ENCODE measurements at regions not wholly inside any gene's neighbourhood (a gene's known extent, or its start where the extent isn't known, plus 50 kb on each side); places are given as distances from the start of the nearest gene placed in this dataset.

- H4K91ac ChIP-seq (ENCODE audit: low read length): no peak overlapping the region
- no peak overlapping the region for H3K4me3 ChIP-seq (ENCODE audit: insufficient read depth in 1 of 2, low read depth in 1 of 2, low read length in 2 of 2)
- H2BK12ac ChIP-seq (ENCODE audit: low read length in 2 of 2): no peak overlapping the region
- no peak overlapping the region for H3K18ac ChIP-seq (ENCODE audit: low read depth in 1 of 2, low read length in 2 of 2)
- no peak overlapping the region for H4K8ac ChIP-seq (ENCODE audit: low read length)
- no peak overlapping the region for H3K23ac ChIP-seq (ENCODE audit: low read length in 2 of 2)
- H3K27me3 ChIP-seq (ENCODE audit: control insufficient read depth in 1 of 2, insufficient read depth in 1 of 2, low read length in 2 of 2): peaks cover 80 to 93% of the 10 kb centered on the region in 2 experiments
- DNase-seq: no peak
- H3K14ac ChIP-seq (ENCODE audit: low read length in 2 of 2): no peak overlapping the region
- H2BK5ac ChIP-seq (ENCODE audit: low read depth, low read length, poor library complexity, severe bottlenecking): no peak overlapping the region
- no peaks in the 10 kb centered on the region for H3K36me3 ChIP-seq (ENCODE audit: control insufficient read depth in 1 of 2, insufficient read depth in 2 of 2, low read depth in 1 of 2, low read length in 2 of 2)
- H2AFZ ChIP-seq (ENCODE audit: low read depth, low read length): no peak overlapping the region
- no peak overlapping the region for H2AK5ac ChIP-seq (ENCODE audit: low read length, severe bottlenecking)
- no peak overlapping the region for H3K4me2 ChIP-seq (ENCODE audit: low read length, poor library complexity, severe bottlenecking)
- WGBS: 67% methylated on average over 3 of the region's 3 CpGs
- H3K9ac ChIP-seq (ENCODE audit: low read length): no peak overlapping the region
- H3K9me3 ChIP-seq (ENCODE audit: control insufficient read depth, low read length): peaks cover 15% of the 10 kb centered on the region
- H2BK120ac ChIP-seq (ENCODE audit: low read depth, low read length): no peak overlapping the region
- no peaks in the 10 kb centered on the region for H3K79me1 ChIP-seq (replicated peaks; ENCODE audit: low read length, poor library complexity, severe bottlenecking)
- no peaks in the 10 kb centered on the region for H3K4me1 ChIP-seq (ENCODE audit: control insufficient read depth, insufficient read depth, low read depth, low read length)
- no peak overlapping the region for H3K27ac ChIP-seq (ENCODE audit: low read length, poor library complexity, severe bottlenecking)
- no peak overlapping the region for H3K4ac ChIP-seq (ENCODE audit: low read depth in 1 of 2, low read length in 2 of 2)
- H2BK15ac ChIP-seq (ENCODE audit: low read depth, poor library complexity, severe bottlenecking): no peak overlapping the region
These were observed 65.0 kb upstream of the RAPGEF1 start for GRCh38 chr9:131804826-131805225.

- Histone ChIP-seq H3K79me1 (replicated peaks; ENCODE audit: low read length, poor library complexity, severe bottlenecking) (no peaks in the 10 kb centered on the region), H2AK5ac (ENCODE audit: low read length, severe bottlenecking) (no peak overlapping the region), H3K18ac (ENCODE audit: low read depth in 1 of 2, low read length in 2 of 2) (no peak overlapping the region), H3K23ac (ENCODE audit: low read length in 2 of 2) (no peak overlapping the region), H4K8ac (ENCODE audit: low read length) (no peak overlapping the region), H3K4me3 (ENCODE audit: insufficient read depth in 1 of 2, low read depth in 1 of 2, low read length in 2 of 2) (no peak overlapping the region), H4K91ac (ENCODE audit: low read length) (no peak overlapping the region), H3K36me3 (ENCODE audit: control insufficient read depth in 1 of 2, insufficient read depth in 2 of 2, low read depth in 1 of 2, low read length in 2 of 2) (no peaks in the 10 kb centered on the region), H3K4me1 (ENCODE audit: control insufficient read depth, insufficient read depth, low read depth, low read length) (no peaks in the 10 kb centered on the region), H3K4me2 (ENCODE audit: low read length, poor library complexity, severe bottlenecking) (no peak overlapping the region), H2BK5ac (ENCODE audit: low read depth, low read length, poor library complexity, severe bottlenecking) (no peak overlapping the region), H2AFZ (ENCODE audit: low read depth, low read length) (no peak overlapping the region), H2BK12ac (ENCODE audit: low read length in 2 of 2) (no peak overlapping the region), H3K9me3 (ENCODE audit: control insufficient read depth, low read length) (peaks cover 15% of the 10 kb centered on the region), H3K4ac (ENCODE audit: low read depth in 1 of 2, low read length in 2 of 2) (no peak overlapping the region), H3K27ac (ENCODE audit: low read length, poor library complexity, severe bottlenecking) (no peak overlapping the region), H3K27me3 (ENCODE audit: control insufficient read depth in 1 of 2, insufficient read depth in 1 of 2, low read length in 2 of 2) (peaks cover 74 to 93% of the 10 kb centered on the region in 2 experiments), H2BK120ac (ENCODE audit: low read depth, low read length) (no peak overlapping the region), H2BK15ac (ENCODE audit: low read depth, poor library complexity, severe bottlenecking) (no peak overlapping the region), H3K9ac (ENCODE audit: low read length) (no peak overlapping the region), H3K14ac (ENCODE audit: low read length in 2 of 2) (no peak overlapping the region)
- DNase-seq: no peak
- WGBS: 86% methylated on average over 4 of the region's 4 CpGs
These were observed 64.0 kb upstream of the RAPGEF1 start for GRCh38 chr9:131803758-131804411.

GRCh38 chr9:131801810-131802209, 61.9 kb upstream of the RAPGEF1 start:
- Histone ChIP-seq H2BK12ac (ENCODE audit: low read length in 2 of 2) (no peak overlapping the region), H3K27ac (ENCODE audit: low read length, poor library complexity, severe bottlenecking) (no peak overlapping the region), H3K4me3 (ENCODE audit: insufficient read depth in 1 of 2, low read depth in 1 of 2, low read length in 2 of 2) (no peak overlapping the region), H3K18ac (ENCODE audit: low read depth in 1 of 2, low read length in 2 of 2) (no peak overlapping the region), H2BK15ac (ENCODE audit: low read depth, poor library complexity, severe bottlenecking) (no peak overlapping the region), H3K36me3 (ENCODE audit: control insufficient read depth in 1 of 2, insufficient read depth in 2 of 2, low read depth in 1 of 2, low read length in 2 of 2) (no peaks in the 10 kb centered on the region), H4K91ac (ENCODE audit: low read length) (no peak overlapping the region), H3K4me2 (ENCODE audit: low read length, poor library complexity, severe bottlenecking) (no peak overlapping the region), H3K23ac (ENCODE audit: low read length in 2 of 2) (no peak overlapping the region), H3K14ac (ENCODE audit: low read length in 2 of 2) (no peak overlapping the region), H3K9me3 (ENCODE audit: control insufficient read depth, low read length) (peaks cover 15% of the 10 kb centered on the region), H4K8ac (ENCODE audit: low read length) (no peak overlapping the region), H2BK5ac (ENCODE audit: low read depth, low read length, poor library complexity, severe bottlenecking) (no peak overlapping the region), H3K4ac (ENCODE audit: low read depth in 1 of 2, low read length in 2 of 2) (no peak overlapping the region), H3K9ac (ENCODE audit: low read length) (no peak overlapping the region), H2AK5ac (ENCODE audit: low read length, severe bottlenecking) (no peak overlapping the region), H3K79me1 (replicated peaks; ENCODE audit: low read length, poor library complexity, severe bottlenecking) (no peaks in the 10 kb centered on the region), H3K4me1 (ENCODE audit: control insufficient read depth, insufficient read depth, low read depth, low read length) (no peaks in the 10 kb centered on the region), H3K27me3 (ENCODE audit: control insufficient read depth in 1 of 2, insufficient read depth in 1 of 2, low read length in 2 of 2) (peaks cover 65 to 92% of the 10 kb centered on the region in 2 experiments), H2AFZ (ENCODE audit: low read depth, low read length) (no peak overlapping the region), H2BK120ac (ENCODE audit: low read depth, low read length) (no peak overlapping the region)
- WGBS: 43% methylated on average over 8 of the region's 8 CpGs
- no peak for DNase-seq

GRCh38 chr9:131800843-131801242, 61.0 kb upstream of the RAPGEF1 start:
- Histone ChIP-seq H3K9me3 (ENCODE audit: control insufficient read depth, low read length) (peaks cover 15% of the 10 kb centered on the region), H3K4ac (ENCODE audit: low read depth in 1 of 2, low read length in 2 of 2) (no peak overlapping the region), H3K36me3 (ENCODE audit: control insufficient read depth in 1 of 2, insufficient read depth in 2 of 2, low read depth in 1 of 2, low read length in 2 of 2) (no peaks in the 10 kb centered on the region), H2BK15ac (ENCODE audit: low read depth, poor library complexity, severe bottlenecking) (no peak overlapping the region), H3K27ac (ENCODE audit: low read length, poor library complexity, severe bottlenecking) (no peak overlapping the region), H2AK5ac (ENCODE audit: low read length, severe bottlenecking) (no peak overlapping the region), H3K9ac (ENCODE audit: low read length) (no peak overlapping the region), H2AFZ (ENCODE audit: low read depth, low read length) (no peak overlapping the region), H3K79me1 (replicated peaks; ENCODE audit: low read length, poor library complexity, severe bottlenecking) (no peaks in the 10 kb centered on the region), H3K27me3 (ENCODE audit: control insufficient read depth in 1 of 2, insufficient read depth in 1 of 2, low read length in 2 of 2) (peaks cover 60 to 90% of the 10 kb centered on the region in 2 experiments), H3K18ac (ENCODE audit: low read depth in 1 of 2, low read length in 2 of 2) (no peak overlapping the region), H3K23ac (ENCODE audit: low read length in 2 of 2) (no peak overlapping the region), H4K91ac (ENCODE audit: low read length) (no peak overlapping the region), H3K4me3 (ENCODE audit: insufficient read depth in 1 of 2, low read depth in 1 of 2, low read length in 2 of 2) (no peak overlapping the region), H3K4me1 (ENCODE audit: control insufficient read depth, insufficient read depth, low read depth, low read length) (no peaks in the 10 kb centered on the region), H4K8ac (ENCODE audit: low read length) (no peak overlapping the region), H2BK5ac (ENCODE audit: low read depth, low read length, poor library complexity, severe bottlenecking) (no peak overlapping the region), H2BK12ac (ENCODE audit: low read length in 2 of 2) (no peak overlapping the region), H3K14ac (ENCODE audit: low read length in 2 of 2) (no peak overlapping the region), H3K4me2 (ENCODE audit: low read length, poor library complexity, severe bottlenecking) (no peak overlapping the region), H2BK120ac (ENCODE audit: low read depth, low read length) (no peak overlapping the region)
- no peak for DNase-seq
- WGBS: 70% methylated on average over 1 of the region's 2 CpGs

Measured in mesenchymal stem cell (in vitro differentiated cells and primary cell).